CD4-positive, alpha-beta T cell (primary cell): ENCODE measurements at regions not wholly inside any gene's neighbourhood (a gene's known extent, or its start where the extent isn't known, plus 50 kb on each side); places are given as distances from the start of the nearest gene placed in this dataset.
"Not testable (repeated sequence)": the region's sequence is repeated elsewhere in the genome, so short reads cannot be mapped to it uniquely, and the experiment has no call there.

Experiments used
- ATAC-seq: fragments of 200-7000 bp; cut with Tn5 transposase; one replicate; pipeline ENCODE4 v1.10.0; 2022; ENCODE audit warnings: mild to moderate bottlenecking; ENCODE audit not compliant: poor library complexity
- CTCF ChIA-PET: fragments of 350-600 bp; sonication (Branson Sonifier 250); formaldehyde crosslinking; loops from one replicate; lab custom pipeline; 2021; ENCODE audit warnings: antibody characterized with exemption, inconsistent platforms; lab: Charles Lee
- POLR2A ChIA-PET: fragments of 350-600 bp; sonication (Branson Sonifier 250); formaldehyde crosslinking; loops from one replicate; lab custom pipeline; 2021; ENCODE audit warnings: antibody characterized with exemption, inconsistent platforms; lab: Charles Lee
- DNase-seq, 14 experiments: peaks; one replicate each; pipeline ENCODE4 v3.0.0-alpha.2; 2013 to 2020; ENCODE audit warnings: mixed read lengths in 2 of 14
- H3K27ac ChIP-seq, 2 donors: one replicate each; pipeline versions ENCODE4 v1.5.1 to v1.7.0; 2013; ENCODE audit warnings: low read length in 2 of 2, low read depth in 1 of 2, mild to moderate bottlenecking in 1 of 2
- H3K27me3 ChIP-seq, 2 experiments: 1 replicate in 1 of 2; 2 replicates in 1 of 2; pipeline versions ENCODE4 v1.6.1 to v1.7.0; 2013; ENCODE audit warnings: low read length in 2 of 2, control low read depth in 1 of 2, mild to moderate bottlenecking in 1 of 2, moderate library complexity in 1 of 2; ENCODE audit not compliant: insufficient read depth in 2 of 2, control insufficient read depth in 1 of 2
- H3K36me3 ChIP-seq: one replicate; pipeline ENCODE4 v1.6.1; 2013; ENCODE audit warnings: low read length, control low read depth; ENCODE audit not compliant: insufficient read depth
- H3K4me1 ChIP-seq: one replicate; pipeline ENCODE4 v1.6.1; 2013; ENCODE audit warnings: low read length, control low read depth; ENCODE audit not compliant: insufficient read depth
- H3K4me3 ChIP-seq: one replicate; pipeline ENCODE4 v1.5.1; 2013; ENCODE audit warnings: mild to moderate bottlenecking, low read length, moderate library complexity
- H3K9me3 ChIP-seq, 2 experiments: 1 replicate in 1 of 2; 2 replicates in 1 of 2; pipeline versions ENCODE4 v1.6.1 to v1.7.0; 2013; ENCODE audit warnings: low read length in 2 of 2, mild to moderate bottlenecking in 2 of 2, control low read depth in 1 of 2, moderate library complexity in 1 of 2; ENCODE audit not compliant: control insufficient read depth in 1 of 2, insufficient read depth in 1 of 2
- H3K27ac Mint-ChIP-seq: one replicate; pipeline ENCODE4 v1.8.0; 2020; ENCODE audit warnings: mixed read lengths
- H3K27me3 Mint-ChIP-seq: one replicate; pipeline ENCODE4 v1.8.0; 2021; ENCODE audit warnings: mixed read lengths
- H3K36me3 Mint-ChIP-seq: one replicate; pipeline ENCODE4 v1.8.0; 2021; ENCODE audit warnings: low read depth, mixed read lengths
- H3K4me1 Mint-ChIP-seq: one replicate; pipeline ENCODE4 v1.8.0; 2021; ENCODE audit warnings: low read depth, mixed read lengths
- H3K4me3 Mint-ChIP-seq: one replicate; pipeline ENCODE4 v1.8.0; 2020; ENCODE audit warnings: mild to moderate bottlenecking, mixed read lengths
- H3K9me3 Mint-ChIP-seq: one replicate; pipeline ENCODE4 v1.8.0; 2020; ENCODE audit warnings: mixed read lengths
- intact Hi-C, 2 experiments: fragments of 100-400 bp; cut with DNase I in 1 of 2; cut with micrococcal nuclease in 1 of 2; formaldehyde crosslinking; loops; one replicate each; pipeline versions ENCODE4 v1.15.1 to v1.9.0; 2023 to 2025; cut with DNase I, micrococcal nuclease
- TF ChIP-seq, protein P1 (sequence below): fragments of 200-600 bp; IDR thresholded peaks from one replicate; pipeline ENCODE4 v1.8.0; 2022; ENCODE audit warnings: antibody characterized with exemption, mild to moderate bottlenecking

DNA sequence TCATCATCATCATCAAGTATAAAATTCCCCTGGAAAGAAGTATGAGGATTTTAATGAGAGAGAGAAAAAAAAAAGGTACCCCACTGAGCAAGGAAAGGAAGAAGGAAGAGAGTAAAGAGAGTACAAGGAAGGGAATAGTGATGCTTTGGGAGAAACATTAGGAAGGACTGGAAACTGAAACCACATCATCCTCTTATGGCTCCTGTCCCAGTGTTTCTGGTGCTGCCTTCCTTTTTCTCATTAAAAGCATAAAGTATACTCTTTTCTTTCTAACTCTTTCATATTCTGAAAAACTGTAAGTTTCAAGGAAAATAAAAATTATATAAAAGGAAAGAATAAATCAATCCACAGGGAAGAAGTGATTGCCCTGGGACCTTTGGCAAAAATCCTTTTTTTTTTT lies 616.4 kb upstream of the CBLB start:
- Histone ChIP-seq H3K27me3 (no peaks in the 10 kb centered on the region), H3K4me3 (no peak overlapping the region), H3K27ac (no peak overlapping the region), H3K4me1 (no peaks in the 10 kb centered on the region), H3K9me3 (peaks cover 0 to 10% of the 10 kb centered on the region in 2 experiments), H3K36me3 (no peaks in the 10 kb centered on the region)
- CTCF ChIA-PET: no interaction called here
- Mint-ChIP-seq H3K27ac (no peak overlapping the region), H3K27me3 (no peaks in the 10 kb centered on the region), H3K4me3 (no peak overlapping the region), H3K9me3 (peaks cover 4% of the 10 kb centered on the region), H3K4me1 (no peaks in the 10 kb centered on the region), H3K36me3 (no peaks in the 10 kb centered on the region)
- TF ChIP-seq, protein P1, sequence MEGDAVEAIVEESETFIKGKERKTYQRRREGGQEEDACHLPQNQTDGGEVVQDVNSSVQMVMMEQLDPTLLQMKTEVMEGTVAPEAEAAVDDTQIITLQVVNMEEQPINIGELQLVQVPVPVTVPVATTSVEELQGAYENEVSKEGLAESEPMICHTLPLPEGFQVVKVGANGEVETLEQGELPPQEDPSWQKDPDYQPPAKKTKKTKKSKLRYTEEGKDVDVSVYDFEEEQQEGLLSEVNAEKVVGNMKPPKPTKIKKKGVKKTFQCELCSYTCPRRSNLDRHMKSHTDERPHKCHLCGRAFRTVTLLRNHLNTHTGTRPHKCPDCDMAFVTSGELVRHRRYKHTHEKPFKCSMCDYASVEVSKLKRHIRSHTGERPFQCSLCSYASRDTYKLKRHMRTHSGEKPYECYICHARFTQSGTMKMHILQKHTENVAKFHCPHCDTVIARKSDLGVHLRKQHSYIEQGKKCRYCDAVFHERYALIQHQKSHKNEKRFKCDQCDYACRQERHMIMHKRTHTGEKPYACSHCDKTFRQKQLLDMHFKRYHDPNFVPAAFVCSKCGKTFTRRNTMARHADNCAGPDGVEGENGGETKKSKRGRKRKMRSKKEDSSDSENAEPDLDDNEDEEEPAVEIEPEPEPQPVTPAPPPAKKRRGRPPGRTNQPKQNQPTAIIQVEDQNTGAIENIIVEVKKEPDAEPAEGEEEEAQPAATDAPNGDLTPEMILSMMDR: no peak
- intact Hi-C loops: no loop called here
- no peak for DNase-seq
- ATAC-seq: no peak
- POLR2A ChIA-PET: no interaction called here

DNA sequence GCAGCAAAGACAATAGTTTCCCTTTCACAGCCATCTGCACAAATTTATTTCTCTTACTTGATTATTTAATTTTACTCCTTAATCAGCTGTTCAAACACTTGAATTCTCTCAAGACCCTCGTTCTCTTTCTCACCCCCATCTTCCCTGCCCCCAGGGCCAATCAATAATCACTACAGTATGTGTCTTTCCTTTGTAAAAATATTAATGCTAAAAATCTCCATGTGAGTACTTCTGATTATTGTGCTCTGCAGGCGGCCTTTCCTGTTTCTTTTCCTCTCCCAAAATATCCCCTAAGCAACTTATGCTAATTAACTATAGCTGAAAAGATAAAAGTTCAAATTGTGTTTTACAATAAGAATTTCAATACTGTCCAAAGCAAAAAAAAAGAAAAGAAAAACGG lies 617.0 kb upstream of the CBLB start:
- DNase-seq (no peak), ATAC-seq (no peak)
- H3K36me3 ChIP-seq: no peaks in the 10 kb centered on the region
- intact Hi-C loops: no loop called here
- H3K9me3 Mint-ChIP-seq: peaks cover 2% of the 10 kb centered on the region
- H3K9me3 ChIP-seq: peaks cover 0 to 7% of the 10 kb centered on the region in 2 experiments
- H3K36me3 Mint-ChIP-seq: no peaks in the 10 kb centered on the region
- H3K4me1 ChIP-seq: no peaks in the 10 kb centered on the region
- CTCF ChIA-PET: no interaction called here
- TF ChIP-seq, protein P1: no peak
- no peaks in the 10 kb centered on the region for H3K4me1 Mint-ChIP-seq
- no peaks in the 10 kb centered on the region for H3K27me3 Mint-ChIP-seq
- POLR2A ChIA-PET: no interaction called here
- H3K27ac Mint-ChIP-seq: no peak overlapping the region
- H3K4me3 ChIP-seq: no peak overlapping the region
- no peak overlapping the region for H3K27ac ChIP-seq
- H3K27me3 ChIP-seq: no peaks in the 10 kb centered on the region
- no peak overlapping the region for H3K4me3 Mint-ChIP-seq

GRCh38 chr3:106486945-106487639 lies 618.3 kb upstream of the CBLB start:
- H3K4me1 Mint-ChIP-seq, H3K27me3 ChIP-seq, DNase-seq, H3K4me3 ChIP-seq, H3K4me3 Mint-ChIP-seq, POLR2A ChIA-PET, H3K9me3 ChIP-seq, H3K27ac ChIP-seq, H3K36me3 ChIP-seq, H3K27ac Mint-ChIP-seq, H3K4me1 ChIP-seq, H3K9me3 Mint-ChIP-seq, H3K27me3 Mint-ChIP-seq, intact Hi-C loops, CTCF ChIA-PET, ATAC-seq, H3K36me3 Mint-ChIP-seq: not testable (repeated sequence)

DNA sequence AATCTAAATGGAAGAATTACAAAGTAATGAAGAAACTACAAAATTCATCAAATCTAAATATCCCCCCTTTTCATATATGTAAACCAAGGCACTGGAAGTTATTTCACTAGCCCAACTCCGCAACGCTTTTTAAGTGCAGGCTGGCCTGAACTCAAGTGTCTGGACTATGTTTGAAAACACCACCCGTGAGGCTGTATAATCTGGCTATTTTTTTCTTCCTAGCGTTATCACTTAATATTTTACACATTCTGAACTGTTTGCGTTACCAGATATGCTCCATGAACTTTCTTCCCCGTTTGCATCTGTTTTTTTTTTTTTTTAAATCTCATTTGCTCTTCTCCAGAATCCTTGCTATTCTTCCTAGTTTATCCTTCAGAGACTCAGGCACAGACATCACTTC lies 619.5 kb upstream of the CBLB start:
- POLR2A ChIA-PET: no interaction called here
- Histone ChIP-seq H3K4me1 (no peaks in the 10 kb centered on the region), H3K27me3 (no peaks in the 10 kb centered on the region), H3K4me3 (no peak overlapping the region), H3K36me3 (no peaks in the 10 kb centered on the region), H3K9me3 (peaks cover 0 to 7% of the 10 kb centered on the region in 2 experiments), H3K27ac (no peak overlapping the region)
- H3K27ac Mint-ChIP-seq: no peak overlapping the region
- ATAC-seq (no peak), DNase-seq (no peak)
- H3K4me1 Mint-ChIP-seq: no peaks in the 10 kb centered on the region
- intact Hi-C loops: loop anchor here in 1 of 2 experiments (1.0 kb wide), 1 partner anchor 11 kb away; no protein-coding TSS in a partner anchor
- CTCF ChIA-PET: no interaction called here
- H3K9me3 Mint-ChIP-seq: no peaks in the 10 kb centered on the region
- H3K27me3 Mint-ChIP-seq: no peaks in the 10 kb centered on the region
- no peak overlapping the region for H3K4me3 Mint-ChIP-seq
- no peaks in the 10 kb centered on the region for H3K36me3 Mint-ChIP-seq
- TF ChIP-seq, protein P1: no peak
